ENCODE measurements at regions not wholly inside any gene's neighbourhood (a gene's known extent, or its start where the extent isn't known, plus 50 kb on each side); places are given as distances from the start of the nearest gene placed in this dataset.
"Not testable (repeated sequence)": the region's sequence is repeated elsewhere in the genome, so short reads cannot be mapped to it uniquely, and the experiment has no call there.

- no peak for DNase-seq (ENCODE audit: low read depth)
These were observed 493.9 kb upstream of the MAP2 start for GRCh38 chr2:208929894-208930427.

GRCh38 chr2:208935531-208935930, 488.3 kb upstream of the MAP2 start:
- no peak for DNase-seq (ENCODE audit: low read depth)

- no peak for DNase-seq (ENCODE audit: low read depth)
These were observed 486.3 kb upstream of the MAP2 start for GRCh38 chr2:208937521-208937920.

GRCh38 chr2:208939852-208940251, 484.0 kb upstream of the MAP2 start:
- no peak for DNase-seq (ENCODE audit: low read depth)

- DNase-seq (ENCODE audit: low read depth): no peak
These were observed 478.1 kb upstream of the MAP2 start for GRCh38 chr2:208945719-208946256.

GRCh38 chr2:208948073-208948472, 475.8 kb upstream of the MAP2 start:
- DNase-seq (ENCODE audit: low read depth): no peak

GRCh38 chr2:208970070-208970469, 453.8 kb upstream of the MAP2 start:
- DNase-seq (ENCODE audit: low read depth): no peak

GRCh38 chr2:208977582-208977981, 446.3 kb upstream of the MAP2 start:
- no peak for DNase-seq (ENCODE audit: low read depth)

- no peak for DNase-seq (ENCODE audit: low read depth)
These were observed 444.9 kb upstream of the MAP2 start for GRCh38 chr2:208978946-208979345.

GRCh38 chr2:208980321-208980720, 443.5 kb upstream of the MAP2 start:
- no peak for DNase-seq (ENCODE audit: low read depth)

- no peak for DNase-seq (ENCODE audit: low read depth)
These were observed 441.0 kb upstream of the MAP2 start for GRCh38 chr2:208982831-208983230.

- DNase-seq (ENCODE audit: low read depth): no peak
These were observed 440.4 kb upstream of the MAP2 start for GRCh38 chr2:208983486-208983885.

GRCh38 chr2:208984376-208985090, 439.3 kb upstream of the MAP2 start:
- peak; percentile 2 for DNase-seq (ENCODE audit: low read depth)

- no peak for DNase-seq (ENCODE audit: low read depth)
These were observed 438.2 kb upstream of the MAP2 start for GRCh38 chr2:208985644-208986043.

- no peak for DNase-seq (ENCODE audit: low read depth)
These were observed 433.1 kb upstream of the MAP2 start for GRCh38 chr2:208990716-208991115.

- no peak for DNase-seq (ENCODE audit: low read depth)
These were observed 423.9 kb upstream of the MAP2 start for GRCh38 chr2:208999911-209000310.

GRCh38 chr2:209002054-209002453, 421.8 kb upstream of the MAP2 start:
- DNase-seq (ENCODE audit: low read depth): no peak

- DNase-seq (ENCODE audit: low read depth): no peak
These were observed 418.5 kb upstream of the MAP2 start for GRCh38 chr2:209005371-209005770.

- no peak for DNase-seq (ENCODE audit: low read depth)
These were observed 415.1 kb upstream of the MAP2 start for GRCh38 chr2:209008636-209009287.

- not testable (repeated sequence) for DNase-seq (ENCODE audit: low read depth)
These were observed 405.2 kb upstream of the MAP2 start for GRCh38 chr2:209018633-209019032.

GRCh38 chr2:209029249-209029648, 394.6 kb upstream of the MAP2 start:
- DNase-seq (ENCODE audit: low read depth): no peak

- DNase-seq (ENCODE audit: low read depth): no peak
These were observed 379.5 kb upstream of the MAP2 start for GRCh38 chr2:209044307-209044706.

GRCh38 chr2:209046163-209046562, 377.7 kb upstream of the MAP2 start:
- DNase-seq (ENCODE audit: low read depth): no peak
